GM12878 (cell line): ENCODE measurements at regions not wholly inside any gene's neighbourhood (a gene's known extent, or its start where the extent isn't known, plus 50 kb on each side); places are given as distances from the start of the nearest gene placed in this dataset.
A peak's percentile ranks its signal among the peaks of the same experiment; 100 is the strongest.

Experiments used
- ATAC-seq: fragments of 200-7000 bp; cut with Tn5 transposase; 3 replicates; pipeline ENCODE4 v1.9.1; 2020; ENCODE audit warnings: mild to moderate bottlenecking, moderate library complexity
- BruUV-seq: library from RNA; stranded (reverse); fragments of 400-500 nt; replicated peaks from 2 replicates; lab custom pipeline; 2021; lab: Mats Ljungman, UMichigan
- CTCF ChIA-PET: fragments of 300-600 bp; sonication (Branson Sonifier 250); formaldehyde crosslinking; extraction: SDS; loops from one replicate; lab custom pipeline; 2021; ENCODE audit warnings: inconsistent platforms; lab: Yijun Ruan, JAX
- POLR2A ChIA-PET: fragments of 350-600 bp; formaldehyde crosslinking; extraction: SDS; loops from one replicate; lab custom pipeline; 2021; ENCODE audit warnings: inconsistent platforms; lab: Charles Lee
- RAD21 ChIA-PET: fragments of 300-600 bp; sonication (Branson Sonifier 250); formaldehyde crosslinking; loops from one replicate; lab custom pipeline; 2023; ENCODE audit warnings: antibody characterized with exemption; ENCODE audit not compliant: unreplicated experiment; lab: Charles Lee
- SMC1A ChIA-PET: fragments of 300-600 bp; sonication (Branson Sonifier 250); formaldehyde crosslinking; loops from one replicate; lab custom pipeline; 2023; ENCODE audit not compliant: unreplicated experiment, uncharacterized antibody; lab: Charles Lee
- DNase-seq: peaks from one replicate; pipeline ENCODE4 v3.0.0-alpha.2; 2011; ENCODE audit warnings: low read depth, low spot score
- FAIRE-seq: peaks from 3 replicates; lab custom pipeline; 2011; peaks lifted over from hg19 to GRCh38; lab: Jason Lieb, UNC
- H2AFZ ChIP-seq: 2 replicates; pipeline ENCODE4 v1.6.0; 2011; ENCODE audit warnings: low read depth, low read length, control low read depth; ENCODE audit not compliant: control insufficient read depth
- H3K27ac ChIP-seq: 2 replicates; pipeline ENCODE4 v1.5.1; 2011; ENCODE audit warnings: control low read depth; ENCODE audit not compliant: control insufficient read depth, insufficient read depth
- H3K27me3 ChIP-seq, 2 experiments: replicated peaks in 1 of 2; 2 replicates each; pipeline versions ENCODE4 v1.6.0 to v1.6.1; 2011; ENCODE audit warnings: low read length in 1 of 2; ENCODE audit not compliant: control insufficient read depth in 2 of 2, insufficient read depth in 2 of 2
- H3K36me3 ChIP-seq, 2 experiments: 2 replicates each; pipeline ENCODE4 v1.5.1; 2011; ENCODE audit warnings: low read length in 1 of 2; ENCODE audit not compliant: control insufficient read depth in 2 of 2, insufficient read depth in 2 of 2
- H3K4me1 ChIP-seq: 2 replicates; pipeline ENCODE4 v1.6.1; 2011; ENCODE audit warnings: mild to moderate bottlenecking, low read length, moderate library complexity, mixed read lengths; ENCODE audit not compliant: control insufficient read depth, insufficient read depth
- H3K4me2 ChIP-seq: 2 replicates; pipeline ENCODE4 v1.6.0; 2011; ENCODE audit warnings: control low read depth; ENCODE audit not compliant: control insufficient read depth, insufficient read depth
- H3K4me3 ChIP-seq: fragments of 200-600 bp; sonication (generic); 2 replicates; pipeline ENCODE4 v1.5.1; 2016
- H3K79me2 ChIP-seq: 2 replicates; pipeline ENCODE4 v1.6.0; 2011; ENCODE audit warnings: low read length; ENCODE audit not compliant: control insufficient read depth, insufficient read depth
- H3K9ac ChIP-seq: 2 replicates; pipeline ENCODE4 v1.8.0; 2011; ENCODE audit warnings: low read length, control low read depth, mixed read lengths; ENCODE audit not compliant: control insufficient read depth, insufficient read depth
- H3K9me3 ChIP-seq: replicated peaks from 3 replicates; pipeline ENCODE4 v1.5.1; 2011; ENCODE audit warnings: mild to moderate bottlenecking, low read length; ENCODE audit not compliant: control insufficient read depth, insufficient read depth
- H4K20me1 ChIP-seq: 2 replicates; pipeline ENCODE4 v1.6.0; 2011; ENCODE audit not compliant: control insufficient read depth, insufficient read depth
- IKZF1 ChIP-seq: fragments of 450-650 bp; conservative IDR thresholded peaks from 2 replicates; pipeline ENCODE4 v1.6.1; 2017; ENCODE audit warnings: antibody characterized with exemption, mild to moderate bottlenecking
- MTA2 ChIP-seq: fragments of 450-650 bp; IDR thresholded peaks from 2 replicates; pipeline ENCODE4 v1.6.1; 2016; ENCODE audit warnings: low read depth, mild to moderate bottlenecking, moderate library complexity
- NR2C1 ChIP-seq: fragments of 450-650 bp; IDR thresholded peaks from 2 replicates; pipeline ENCODE4 v1.6.1; 2017; ENCODE audit warnings: antibody characterized with exemption, mild to moderate bottlenecking, moderate library complexity
- NR2F1 ChIP-seq: fragments of 450-650 bp; conservative IDR thresholded peaks from 2 replicates; pipeline ENCODE4 v1.6.1; 2017; ENCODE audit warnings: mild to moderate bottlenecking
- SMARCA5 ChIP-seq: fragments of 450-650 bp; IDR thresholded peaks from 2 replicates; pipeline ENCODE4 v1.6.1; 2017; ENCODE audit warnings: mild to moderate bottlenecking
- WGBS: methylation state at CpG from one replicate; pipeline ENCODE4 v1.1.6; 2016; ENCODE audit warnings: low lambda C conversion rate; ENCODE audit not compliant: insufficient replicate concordance, insufficient coverage; ENCODE audit errors: missing lambda C conversion rate; 5-methylcytosine and 5-hydroxymethylcytosine counted together
- in situ Hi-C: fragments of 300-500 bp; cut with MboI; formaldehyde crosslinking; loops from 9 replicates; pipeline ENCODE4 v1.14.3; 2018; ENCODE audit warnings: mixed read lengths
- intact Hi-C: fragments of 100-400 bp; cut with micrococcal nuclease; formaldehyde crosslinking; loops from one replicate; pipeline ENCODE4 v1.14.2; 2022; ENCODE audit not compliant: unreplicated experiment
- TF ChIP-seq, protein P1 (sequence below): fragments of 450-650 bp; formaldehyde crosslinking; IDR thresholded peaks from 2 replicates; pipeline ENCODE4 v1.5.0; 2022; ENCODE audit warnings: mild to moderate bottlenecking, missing genetic modification characterization
- TF ChIP-seq, protein P2 (sequence below): fragments of 450-650 bp; formaldehyde crosslinking; IDR thresholded peaks from 2 replicates; pipeline ENCODE4 v1.4.0; 2022; ENCODE audit warnings: mild to moderate bottlenecking, moderate library complexity

DNA sequence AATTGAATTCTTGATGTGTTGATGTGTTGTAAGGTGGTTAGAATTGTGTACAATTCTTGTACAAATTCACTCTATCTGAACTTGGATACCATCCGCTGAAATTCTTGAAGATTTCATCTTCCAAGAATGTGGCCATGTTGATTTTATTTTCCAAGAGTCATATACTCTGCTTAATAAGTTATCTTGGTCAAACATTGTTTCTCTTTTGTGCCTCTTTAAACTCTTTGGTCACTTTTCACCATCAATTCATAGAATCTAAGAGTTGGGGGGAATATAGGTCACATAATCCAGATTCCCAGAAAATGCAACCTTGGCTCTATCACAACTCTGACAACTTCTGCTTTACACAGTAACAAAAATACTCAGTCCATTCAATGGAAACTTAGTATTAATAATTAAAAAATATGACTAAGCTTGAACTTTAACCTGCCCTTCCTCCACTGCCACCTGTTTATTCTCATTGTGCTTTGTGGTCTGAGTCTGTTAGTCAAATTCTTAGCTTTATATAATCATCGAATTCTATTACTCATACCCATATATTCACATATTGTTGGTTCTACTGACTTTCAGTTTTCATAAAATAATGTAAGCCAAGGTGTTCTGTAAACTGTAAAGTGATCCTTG, 373.2 kb downstream of the LMO7 start:
- Histone ChIP-seq H3K36me3 (no peaks in the 10 kb centered on the region), H3K4me1 (no peaks in the 10 kb centered on the region)
- RAD21 ChIA-PET: interaction anchor here (1.1 kb wide), 1 partner anchor 9 kb away, joined by 3 read pairs; no protein-coding TSS in a partner anchor
- TF ChIP-seq SMARCA5 (no peak), NR2F1 (peak; percentile 88), MTA2 (peak; percentile 30; the same call in 1 of the 2 replicates), NR2C1 (peak; percentile 78), IKZF1 (0 out of 2 replicates have a peak, but pooled peaks have one; percentile 14)
- TF ChIP-seq, protein P1, sequence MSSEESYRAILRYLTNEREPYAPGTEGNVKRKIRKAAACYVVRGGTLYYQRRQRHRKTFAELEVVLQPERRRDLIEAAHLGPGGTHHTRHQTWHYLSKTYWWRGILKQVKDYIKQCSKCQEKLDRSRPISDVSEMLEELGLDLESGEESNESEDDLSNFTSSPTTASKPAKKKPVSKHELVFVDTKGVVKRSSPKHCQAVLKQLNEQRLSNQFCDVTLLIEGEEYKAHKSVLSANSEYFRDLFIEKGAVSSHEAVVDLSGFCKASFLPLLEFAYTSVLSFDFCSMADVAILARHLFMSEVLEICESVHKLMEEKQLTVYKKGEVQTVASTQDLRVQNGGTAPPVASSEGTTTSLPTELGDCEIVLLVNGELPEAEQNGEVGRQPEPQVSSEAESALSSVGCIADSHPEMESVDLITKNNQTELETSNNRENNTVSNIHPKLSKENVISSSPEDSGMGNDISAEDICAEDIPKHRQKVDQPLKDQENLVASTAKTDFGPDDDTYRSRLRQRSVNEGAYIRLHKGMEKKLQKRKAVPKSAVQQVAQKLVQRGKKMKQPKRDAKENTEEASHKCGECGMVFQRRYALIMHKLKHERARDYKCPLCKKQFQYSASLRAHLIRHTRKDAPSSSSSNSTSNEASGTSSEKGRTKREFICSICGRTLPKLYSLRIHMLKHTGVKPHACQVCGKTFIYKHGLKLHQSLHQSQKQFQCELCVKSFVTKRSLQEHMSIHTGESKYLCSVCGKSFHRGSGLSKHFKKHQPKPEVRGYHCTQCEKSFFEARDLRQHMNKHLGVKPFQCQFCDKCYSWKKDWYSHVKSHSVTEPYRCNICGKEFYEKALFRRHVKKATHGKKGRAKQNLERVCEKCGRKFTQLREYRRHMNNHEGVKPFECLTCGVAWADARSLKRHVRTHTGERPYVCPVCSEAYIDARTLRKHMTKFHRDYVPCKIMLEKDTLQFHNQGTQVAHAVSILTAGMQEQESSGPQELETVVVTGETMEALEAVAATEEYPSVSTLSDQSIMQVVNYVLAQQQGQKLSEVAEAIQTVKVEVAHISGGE (CRISPR knock-in tag): no peak
- TF ChIP-seq, protein P2, sequence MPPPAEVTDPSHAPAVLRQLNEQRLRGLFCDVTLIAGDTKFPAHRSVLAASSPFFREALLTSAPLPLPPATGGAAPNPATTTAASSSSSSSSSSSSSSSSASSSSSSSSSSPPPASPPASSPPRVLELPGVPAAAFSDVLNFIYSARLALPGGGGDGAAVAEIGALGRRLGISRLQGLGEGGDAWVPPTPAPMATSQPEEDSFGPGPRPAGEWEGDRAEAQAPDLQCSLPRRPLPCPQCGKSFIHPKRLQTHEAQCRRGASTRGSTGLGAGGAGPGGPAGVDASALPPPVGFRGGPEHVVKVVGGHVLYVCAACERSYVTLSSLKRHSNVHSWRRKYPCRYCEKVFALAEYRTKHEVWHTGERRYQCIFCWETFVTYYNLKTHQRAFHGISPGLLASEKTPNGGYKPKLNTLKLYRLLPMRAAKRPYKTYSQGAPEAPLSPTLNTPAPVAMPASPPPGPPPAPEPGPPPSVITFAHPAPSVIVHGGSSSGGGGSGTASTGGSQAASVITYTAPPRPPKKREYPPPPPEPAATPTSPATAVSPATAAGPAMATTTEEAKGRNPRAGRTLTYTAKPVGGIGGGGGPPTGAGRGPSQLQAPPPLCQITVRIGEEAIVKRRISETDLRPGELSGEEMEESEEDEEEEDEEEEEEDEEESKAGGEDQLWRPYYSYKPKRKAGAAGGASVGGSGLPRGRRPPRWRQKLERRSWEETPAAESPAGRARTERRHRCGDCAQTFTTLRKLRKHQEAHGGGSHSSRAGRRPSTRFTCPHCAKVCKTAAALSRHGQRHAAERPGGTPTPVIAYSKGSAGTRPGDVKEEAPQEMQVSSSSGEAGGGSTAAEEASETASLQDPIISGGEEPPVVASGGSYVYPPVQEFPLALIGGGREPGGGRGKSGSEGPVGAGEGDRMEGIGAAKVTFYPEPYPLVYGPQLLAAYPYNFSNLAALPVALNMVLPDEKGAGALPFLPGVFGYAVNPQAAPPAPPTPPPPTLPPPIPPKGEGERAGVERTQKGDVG: no peak
- TF ChIP-seq, all 136 proteins: peak for 4
- Histone ChIP-seq H2AFZ (no peak overlapping the region), H3K4me3 (no peak overlapping the region), H3K27ac (no peak overlapping the region), H3K9me3 (no peaks in the 10 kb centered on the region), H3K79me2 (no peaks in the 10 kb centered on the region), H4K20me1 (no peaks in the 10 kb centered on the region), H3K27me3 (no peaks in the 10 kb centered on the region), H3K4me2 (no peak overlapping the region), H3K9ac (no peak overlapping the region)
- ATAC-seq (peak; percentile 79), DNase-seq (no peak), FAIRE-seq (no peak)
- ChIA-PET CTCF (interaction anchor here (0.8 kb wide), 2 partner anchors 9 to 133 kb away, joined by 3 to 4 read pairs; no protein-coding TSS in a partner anchor), SMC1A (interaction anchor here (1.0 to 1.2 kb wide), 3 partner anchors 9 to 132 kb away, joined by 3 to 6 read pairs (median 3); no protein-coding TSS in a partner anchor), POLR2A (no interaction called here)
- BruUV-seq: no TSS peak
- intact Hi-C loops: no loop called here
- in situ Hi-C loops: no loop called here
- WGBS: 38% methylated on average over 2 of the region's 2 CpGs
